ENCODE measurements at regions not wholly inside any gene's neighbourhood (a gene's known extent, or its start where the extent isn't known, plus 50 kb on each side); places are given as distances from the start of the nearest gene placed in this dataset.

- Histone ChIP-seq H3K4me1 (ENCODE audit: insufficient read depth, low read length, severe bottlenecking) (no peaks in the 10 kb centered on the region), H3K4me2 (ENCODE audit: low read length) (no peak overlapping the region), H3K27me3 (ENCODE audit: insufficient read depth, low read length) (no peaks in the 10 kb centered on the region; the same call in 1 of the 2 replicates), H3F3A (ENCODE audit: insufficient read depth, low read length) (no peaks in the 10 kb centered on the region), H3K9me3 (ENCODE audit: low read length) (no peaks in the 10 kb centered on the region), H2AFZ (ENCODE audit: low read length) (no peak overlapping the region), H3K9ac (ENCODE audit: low read length) (no peak overlapping the region), H3K27ac (ENCODE audit: low read depth, low read length, poor library complexity, severe bottlenecking) (no peak overlapping the region), H3K9me2 (ENCODE audit: low read depth, low read length) (no peaks in the 10 kb centered on the region), H3K79me2 (ENCODE audit: insufficient read depth, low read length) (no peaks in the 10 kb centered on the region), H4K20me1 (ENCODE audit: insufficient read depth, low read length) (no peaks in the 10 kb centered on the region), H3K4me3 (ENCODE audit: low read depth, low read length, poor library complexity, severe bottlenecking) (no peak overlapping the region), H3K36me3 (ENCODE audit: insufficient read depth, low read length) (no peaks in the 10 kb centered on the region)
- TF ChIP-seq CTCF (IDR thresholded peaks at IDR 0.05; ENCODE audit: low read length): no peak
- no peak for TF ChIP-seq EZH2 (IDR thresholded peaks at IDR 0.05; ENCODE audit: borderline replicate concordance, low read length)
Measured at GRCh38 chr2:44098891-44099290, 69.8 kb upstream of the PPM1B start.

GRCh38 chr2:44100351-44100750 is 68.3 kb upstream of the PPM1B start:
- Histone ChIP-seq H3K4me1 (ENCODE audit: insufficient read depth, low read length, severe bottlenecking) (no peaks in the 10 kb centered on the region), H3K36me3 (ENCODE audit: insufficient read depth, low read length) (no peaks in the 10 kb centered on the region), H3K4me3 (ENCODE audit: low read depth, low read length, poor library complexity, severe bottlenecking) (no peak overlapping the region), H3K9ac (ENCODE audit: low read length) (no peak overlapping the region), H3F3A (ENCODE audit: insufficient read depth, low read length) (no peaks in the 10 kb centered on the region), H3K27ac (ENCODE audit: low read depth, low read length, poor library complexity, severe bottlenecking) (no peak overlapping the region), H3K9me3 (ENCODE audit: low read length) (no peaks in the 10 kb centered on the region), H3K4me2 (ENCODE audit: low read length) (no peak overlapping the region), H4K20me1 (ENCODE audit: insufficient read depth, low read length) (no peaks in the 10 kb centered on the region), H2AFZ (ENCODE audit: low read length) (no peak overlapping the region), H3K27me3 (ENCODE audit: insufficient read depth, low read length) (no peaks in the 10 kb centered on the region), H3K9me2 (ENCODE audit: low read depth, low read length) (no peaks in the 10 kb centered on the region), H3K79me2 (ENCODE audit: insufficient read depth, low read length) (no peaks in the 10 kb centered on the region)
- TF ChIP-seq CTCF (IDR thresholded peaks at IDR 0.05; ENCODE audit: low read length) (no peak), EZH2 (IDR thresholded peaks at IDR 0.05; ENCODE audit: borderline replicate concordance, low read length) (no peak)

GRCh38 chr2:44101246-44101645 is 67.4 kb upstream of the PPM1B start:
- H3K27me3 ChIP-seq (ENCODE audit: insufficient read depth, low read length): no peaks in the 10 kb centered on the region
- no peaks in the 10 kb centered on the region for H3K36me3 ChIP-seq (ENCODE audit: insufficient read depth, low read length)
- no peaks in the 10 kb centered on the region for H3K79me2 ChIP-seq (ENCODE audit: insufficient read depth, low read length)
- no peak overlapping the region for H3K4me3 ChIP-seq (ENCODE audit: low read depth, low read length, poor library complexity, severe bottlenecking)
- H3K9me2 ChIP-seq (ENCODE audit: low read depth, low read length): no peaks in the 10 kb centered on the region
- H3K4me2 ChIP-seq (ENCODE audit: low read length): no peak overlapping the region
- no peak overlapping the region for H2AFZ ChIP-seq (ENCODE audit: low read length)
- no peaks in the 10 kb centered on the region for H3F3A ChIP-seq (ENCODE audit: insufficient read depth, low read length)
- TF ChIP-seq EZH2 (IDR thresholded peaks at IDR 0.05; ENCODE audit: borderline replicate concordance, low read length): no peak
- TF ChIP-seq CTCF (IDR thresholded peaks at IDR 0.05; ENCODE audit: low read length): no peak
- no peaks in the 10 kb centered on the region for H3K4me1 ChIP-seq (ENCODE audit: insufficient read depth, low read length, severe bottlenecking)
- H3K27ac ChIP-seq (ENCODE audit: low read depth, low read length, poor library complexity, severe bottlenecking): no peak overlapping the region
- H3K9me3 ChIP-seq (ENCODE audit: low read length): no peaks in the 10 kb centered on the region
- H3K9ac ChIP-seq (ENCODE audit: low read length): no peak overlapping the region
- H4K20me1 ChIP-seq (ENCODE audit: insufficient read depth, low read length): no peaks in the 10 kb centered on the region
